M059J (cell line): ENCODE measurements at regions not wholly inside any gene's neighbourhood (a gene's known extent, or its start where the extent isn't known, plus 50 kb on each side); places are given as distances from the start of the nearest gene placed in this dataset.
A peak's percentile ranks its signal among the peaks of the same experiment; 100 is the strongest.

ENCODE experiments used
- DNase-seq: peaks from one replicate; pipeline ENCODE4 v3.0.0-alpha.2; 2012; ENCODE audit warnings: low read depth

GRCh38 chr18:24530630-24531111 lies 70.2 kb downstream of the HRH4 start:
- peak; percentile 93 for DNase-seq

GRCh38 chr18:24534271-24534670 lies 73.8 kb downstream of the HRH4 start:
- DNase-seq, result peak; percentile 38

GRCh38 chr18:24534737-24535136 lies 74.3 kb downstream of the HRH4 start:
- DNase-seq, result peak; percentile 14

- DNase-seq, result peak; percentile 26
Observed at GRCh38 chr18:24535527-24536295, 75.3 kb downstream of the HRH4 start.

GRCh38 chr18:24536326-24536725 lies 75.9 kb downstream of the HRH4 start:
- DNase-seq, result peak; percentile 48

GRCh38 chr18:24536834-24537233 lies 76.4 kb downstream of the HRH4 start:
- DNase-seq, result no peak

GRCh38 chr18:24538414-24539264 lies 78.2 kb downstream of the HRH4 start:
- peak; percentile 51 for DNase-seq

GRCh38 chr18:24539866-24540617 lies 79.6 kb downstream of the HRH4 start:
- DNase-seq, result no peak

GRCh38 chr18:24540896-24541295 lies 80.5 kb downstream of the HRH4 start:
- DNase-seq, result no peak

- no peak for DNase-seq
Observed at GRCh38 chr18:24543086-24543794, 82.8 kb downstream of the HRH4 start.

GRCh38 chr18:24543795-24544498 lies 83.5 kb downstream of the HRH4 start:
- peak; percentile 52 for DNase-seq

GRCh38 chr18:24544949-24545348 lies 84.5 kb downstream of the HRH4 start:
- no peak for DNase-seq

GRCh38 chr18:24545651-24546050 lies 85.2 kb downstream of the HRH4 start:
- DNase-seq, result no peak

GRCh38 chr18:24546307-24546706 lies 85.9 kb downstream of the HRH4 start:
- no peak for DNase-seq

GRCh38 chr18:24548583-24548982 lies 88.1 kb downstream of the HRH4 start:
- no peak for DNase-seq

- no peak for DNase-seq
Observed at GRCh38 chr18:24552218-24552617, 91.8 kb downstream of the HRH4 start.

GRCh38 chr18:24553571-24554285 lies 93.3 kb downstream of the HRH4 start:
- DNase-seq, result no peak

- no peak for DNase-seq
Observed at GRCh38 chr18:24558403-24558802, 98.0 kb downstream of the HRH4 start.

- DNase-seq, result no peak
Observed at GRCh38 chr18:24559526-24559925, 99.1 kb downstream of the HRH4 start.

- peak; percentile 84 for DNase-seq
Observed at GRCh38 chr18:24560511-24560981, 100.1 kb downstream of the HRH4 start.
